ENCODE measurements at regions not wholly inside any gene's neighbourhood (a gene's known extent, or its start where the extent isn't known, plus 50 kb on each side); places are given as distances from the start of the nearest gene placed in this dataset.

- no peak for DNase-seq
Measured at GRCh38 chr3:180287703-180288102, 251.0 kb upstream of the PEX5L start.

DNA sequence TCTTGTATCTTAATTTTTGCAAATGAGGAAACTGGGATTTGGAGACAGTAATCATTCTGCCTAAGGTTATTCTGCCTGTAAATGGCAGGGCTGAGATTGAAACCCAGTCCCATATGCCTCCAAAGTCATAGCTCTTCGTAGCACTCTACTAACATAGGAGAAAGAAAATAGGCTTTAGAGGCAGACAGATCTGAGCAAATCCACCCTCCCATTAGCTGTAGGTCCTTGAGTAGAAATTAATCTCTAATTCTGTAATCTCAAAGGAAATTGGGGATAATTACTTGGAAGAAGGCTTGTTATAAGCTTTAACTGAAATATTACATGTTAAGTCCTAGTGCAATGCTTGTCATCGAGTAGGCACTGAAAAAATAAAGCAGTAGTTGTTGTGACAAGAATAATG, 252.1 kb upstream of the PEX5L start:
- no peak for DNase-seq

- DNase-seq, result no peak
Measured at GRCh38 chr3:180290300-180290699, 253.6 kb upstream of the PEX5L start.

- no peak for DNase-seq
Measured at GRCh38 chr3:180294282-180295027, 257.7 kb upstream of the PEX5L start.

GRCh38 chr3:180295811-180296210, 259.1 kb upstream of the PEX5L start:
- DNase-seq, result no peak

GRCh38 chr3:180296971-180297370, 260.2 kb upstream of the PEX5L start:
- DNase-seq, result no peak

GRCh38 chr3:180306155-180306554, 269.4 kb upstream of the PEX5L start:
- DNase-seq, result no peak

- no peak for DNase-seq
Measured at GRCh38 chr3:180306691-180307090, 270.0 kb upstream of the PEX5L start.

GRCh38 chr3:180311242-180311641, 274.5 kb upstream of the PEX5L start:
- DNase-seq, result no peak

- no peak for DNase-seq
Measured at GRCh38 chr3:180316321-180316720, 279.6 kb upstream of the PEX5L start.

DNA sequence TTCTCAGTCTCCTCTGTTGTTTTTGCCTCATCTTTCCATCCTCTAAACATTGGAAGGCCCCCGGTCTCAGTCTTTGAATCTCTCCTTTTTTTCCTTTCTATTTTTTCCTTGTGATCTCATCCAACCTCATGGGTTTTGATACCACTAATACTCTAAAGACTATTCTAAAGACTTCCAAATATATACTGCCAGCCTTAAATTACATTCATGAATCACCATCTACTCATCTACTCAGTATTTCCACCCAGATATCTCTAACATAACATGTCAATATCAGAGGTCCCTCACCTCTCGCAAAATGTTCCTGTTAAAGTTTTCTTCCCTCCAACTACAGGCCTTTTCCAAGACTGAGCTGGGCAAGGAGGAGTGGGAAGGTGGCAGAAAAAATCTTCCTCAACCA, 282.5 kb upstream of the TTC14 start:
- peak; percentile 46 for DNase-seq

DNA sequence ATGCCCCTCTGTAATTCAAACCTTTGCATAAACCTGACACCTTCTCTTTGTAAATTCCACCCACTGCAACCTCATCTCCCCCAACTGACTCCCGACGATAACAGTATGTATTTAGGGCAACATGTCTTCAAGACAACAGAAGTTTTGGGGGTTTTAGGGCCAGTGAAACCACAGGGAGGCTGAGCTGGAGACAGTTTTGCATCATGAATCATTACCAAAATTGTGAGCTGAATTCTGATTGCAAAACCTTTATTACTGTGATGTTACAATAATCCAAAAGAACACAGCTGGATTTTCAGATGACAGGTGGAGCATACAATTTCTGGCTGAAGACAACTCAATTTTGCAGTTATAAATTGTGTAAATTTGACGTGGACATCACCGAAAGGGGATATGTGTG, 281.3 kb upstream of the TTC14 start:
- peak; percentile 37 for DNase-seq

DNA sequence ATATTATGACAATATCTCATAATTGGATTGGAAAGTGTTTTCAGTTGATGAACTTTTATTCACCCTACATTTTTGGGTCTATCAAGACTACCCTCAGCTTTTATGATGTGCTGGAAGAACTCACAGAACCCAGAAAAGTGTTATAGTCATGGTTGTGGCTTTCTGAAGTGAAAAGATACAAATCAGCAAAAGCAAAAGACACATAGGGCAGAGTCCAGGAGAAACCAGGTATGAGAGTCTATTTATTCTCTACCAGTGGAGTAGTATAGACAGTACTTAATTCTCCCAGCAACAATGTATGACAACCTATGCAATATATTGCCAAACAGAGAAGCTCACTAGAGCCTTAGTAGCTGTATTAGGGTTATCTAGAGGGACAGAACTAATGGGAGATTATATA, 280.4 kb upstream of the TTC14 start:
- no peak for DNase-seq

DNA sequence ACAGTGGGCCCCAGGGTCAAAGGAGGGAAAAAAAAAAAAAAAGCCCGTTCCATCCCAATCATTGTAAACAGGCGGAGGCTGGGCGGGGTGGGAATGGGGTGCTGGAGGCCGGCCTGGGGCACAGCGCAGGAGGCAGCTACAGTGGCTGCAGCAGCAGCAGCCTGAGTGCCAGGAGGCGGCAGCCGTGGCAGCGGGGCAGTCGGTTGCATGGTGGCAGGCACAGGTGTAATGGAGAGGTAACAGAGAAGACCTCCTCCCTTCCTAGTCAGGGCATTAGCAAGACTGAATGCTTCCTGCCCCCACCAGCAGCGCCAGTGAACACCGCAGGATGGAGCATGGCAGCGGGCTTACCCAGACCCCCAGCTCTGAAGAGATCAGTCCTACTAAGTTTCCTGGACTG, 279.1 kb upstream of the TTC14 start:
- no peak for DNase-seq

- no peak for DNase-seq
Measured at GRCh38 chr3:180324791-180325190, 277.2 kb upstream of the TTC14 start.

DNA sequence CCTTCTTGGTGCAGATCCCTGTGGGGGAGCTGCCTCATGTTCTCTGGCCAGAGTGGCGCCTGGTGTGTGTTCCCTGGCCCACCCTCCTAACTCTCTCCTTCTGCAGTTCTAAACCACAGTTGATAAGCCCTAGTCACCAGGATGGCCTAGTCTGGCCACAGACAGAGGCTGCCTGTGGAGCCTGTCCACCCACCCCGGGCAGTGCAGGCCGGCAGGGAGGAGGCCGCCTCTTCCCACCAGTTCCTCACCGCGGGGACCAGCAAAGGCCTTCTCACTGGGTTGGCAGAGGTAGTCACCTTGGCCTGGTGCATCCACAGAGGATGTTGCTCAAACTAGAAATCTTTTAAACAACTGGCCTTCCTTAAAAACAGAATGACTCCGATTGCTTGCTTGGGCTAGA, 276.4 kb upstream of the TTC14 start:
- DNase-seq, result no peak

DNA sequence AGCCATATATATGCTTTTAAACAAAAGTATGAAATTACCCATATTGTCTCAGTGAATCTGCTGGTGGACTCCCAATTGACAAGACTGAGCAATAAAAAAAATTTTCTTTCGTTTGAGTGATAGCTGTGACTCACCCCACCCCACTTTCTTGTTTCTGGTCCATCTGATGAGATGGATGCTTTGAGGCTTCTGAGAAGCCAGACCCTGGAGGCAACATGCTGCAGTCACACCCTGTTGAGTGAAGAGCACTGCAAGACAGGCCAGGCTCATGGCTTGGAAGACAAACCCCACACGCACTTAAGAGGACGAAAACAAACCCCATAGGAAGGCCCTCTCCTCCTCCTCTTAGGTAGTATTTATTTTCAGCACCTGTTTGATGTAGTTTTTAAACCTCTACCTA, 276.0 kb upstream of the TTC14 start:
- no peak for DNase-seq

GRCh38 chr3:180329187-180329586, 272.8 kb upstream of the TTC14 start:
- no peak for DNase-seq

DNA sequence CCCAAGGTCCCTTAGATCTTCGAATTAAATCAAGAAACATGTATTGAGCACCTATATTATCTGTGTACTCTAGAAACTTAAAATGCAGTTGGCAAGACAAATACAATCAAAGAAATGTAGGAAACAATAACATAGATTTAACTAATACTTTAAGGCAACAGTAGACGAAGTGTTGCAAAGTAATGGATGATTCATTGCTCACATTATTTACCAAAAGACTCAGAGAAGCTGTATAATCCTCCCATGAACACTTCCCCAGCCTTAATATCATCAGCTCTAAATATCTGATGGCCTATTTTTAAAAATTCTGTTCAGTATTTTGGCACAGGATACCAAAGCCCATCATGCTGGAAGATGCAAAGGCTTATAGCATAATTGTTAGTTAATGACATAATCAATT, 272.1 kb upstream of the TTC14 start:
- DNase-seq, result no peak

- DNase-seq, result no peak
Measured at GRCh38 chr3:180330440-180330839, 271.5 kb upstream of the TTC14 start.

DNA sequence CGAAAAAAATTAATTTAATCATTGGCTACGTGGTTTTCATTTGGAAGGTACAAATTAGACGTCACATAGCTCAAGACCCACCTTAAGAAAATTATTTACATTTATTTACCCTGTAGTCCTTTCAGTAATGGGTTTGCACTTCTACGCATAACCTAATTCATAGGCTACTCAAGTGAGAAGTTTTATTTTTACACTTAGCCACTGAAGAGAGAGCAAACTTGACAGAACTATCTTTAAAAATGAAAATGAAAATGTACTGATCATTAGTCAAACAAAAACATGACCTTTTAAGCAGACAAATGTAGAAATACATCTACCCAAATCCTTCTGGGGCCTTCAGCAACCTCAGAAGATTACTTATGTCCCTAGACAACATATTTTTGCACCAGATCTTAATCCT, 269.4 kb upstream of the TTC14 start:
- DNase-seq, result no peak

DNA sequence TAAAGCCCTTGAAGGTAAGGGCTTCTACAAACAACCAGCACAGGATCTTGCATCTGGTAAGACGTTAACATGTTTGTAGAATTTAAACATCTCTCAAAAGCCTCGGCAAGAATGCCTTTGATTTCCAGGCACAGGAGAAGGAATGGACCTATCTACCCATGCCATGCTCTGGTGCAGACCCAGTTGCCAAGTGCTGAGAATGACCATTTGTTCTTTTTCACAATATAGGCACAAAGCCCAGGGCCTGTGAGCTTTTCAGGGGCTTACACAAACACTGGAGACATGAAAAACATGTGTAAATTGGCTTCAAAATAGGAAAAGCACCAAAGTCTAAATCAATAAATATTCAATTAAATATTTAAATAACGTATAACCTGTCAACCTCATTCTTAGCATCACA, 266.9 kb upstream of the TTC14 start:
- no peak for DNase-seq

- no peak for DNase-seq
Measured at GRCh38 chr3:180340395-180340794, 261.6 kb upstream of the TTC14 start.

- DNase-seq, result no peak
Measured at GRCh38 chr3:180341516-180341915, 260.4 kb upstream of the TTC14 start.

DNA sequence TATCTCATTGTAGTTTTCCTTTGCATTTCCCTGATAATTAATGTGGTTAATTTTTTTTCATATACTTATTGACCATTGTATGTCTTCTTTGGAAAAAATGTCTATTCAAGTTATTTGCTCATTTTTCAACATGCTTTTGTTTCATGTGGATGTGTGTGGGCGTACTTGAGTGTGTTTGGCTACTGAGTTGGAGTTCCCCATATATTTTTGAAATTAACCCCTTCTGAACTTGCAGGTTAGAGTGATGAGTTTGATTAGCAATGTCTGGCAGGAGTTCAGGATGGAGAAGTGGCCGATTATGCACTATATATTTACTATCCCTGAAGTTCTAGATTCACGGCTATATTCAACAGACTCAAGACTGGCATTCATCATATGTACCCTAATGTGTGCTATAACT, 250.4 kb upstream of the TTC14 start:
- no peak for DNase-seq

GRCh38 chr3:180352261-180352660, 249.7 kb upstream of the TTC14 start:
- DNase-seq, result no peak

Measured in fibroblast of skin of right biceps (primary cell).